ENCODE measurements at regions not wholly inside any gene's neighbourhood (a gene's known extent, or its start where the extent isn't known, plus 50 kb on each side); places are given as distances from the start of the nearest gene placed in this dataset.

- CTCF ChIA-PET = interaction anchor here (0.7 to 1.7 kb wide), 4 partner anchors 13 to 209 kb away, joined by 3 read pairs; no protein-coding TSS in a partner anchor
- no peak for TF ChIP-seq CTCF (IDR thresholded peaks at IDR 0.05; ENCODE audit: unreplicated experiment)
These were observed 66.4 kb upstream of the GDF10 start for GRCh38 chr10:47233631-47234030.

GRCh38 chr10:47235484-47235883, 64.5 kb upstream of the GDF10 start:
- H3K27me3 Mint-ChIP-seq (ENCODE audit: insufficient read depth, unreplicated experiment) = no peaks in the 10 kb centered on the region
- H3K4me3 Mint-ChIP-seq (ENCODE audit: unreplicated experiment) = no peak overlapping the region
- no peaks in the 10 kb centered on the region for H3K4me1 Mint-ChIP-seq (ENCODE audit: insufficient read depth, unreplicated experiment)
- no peak for TF ChIP-seq CTCF (IDR thresholded peaks at IDR 0.05; ENCODE audit: unreplicated experiment)
- intact Hi-C loops (cut with micrococcal nuclease) = no loop called here
- H3K9me3 Mint-ChIP-seq (ENCODE audit: unreplicated experiment) = no peaks in the 10 kb centered on the region
- DNase-seq (ENCODE audit: unreplicated experiment) = no peak
- ChIA-PET POLR2A (no interaction called here), CTCF (interaction anchor here (1.7 kb wide), 1 partner anchor 105 kb away, joined by 3 read pairs; no protein-coding TSS in a partner anchor)
- no peak overlapping the region for H3K27ac Mint-ChIP-seq (ENCODE audit: low read depth, unreplicated experiment)
- H3K36me3 Mint-ChIP-seq (ENCODE audit: insufficient read depth, unreplicated experiment) = no peaks in the 10 kb centered on the region
- BruUV-seq (replicated peaks) = no TSS peak

More at GRCh38 chr10:47233631-47234030, 66.4 kb upstream of the GDF10 start:
- Mint-ChIP-seq H3K4me1 (ENCODE audit: insufficient read depth, unreplicated experiment) (no peaks in the 10 kb centered on the region), H3K27ac (ENCODE audit: low read depth, unreplicated experiment) (no peak overlapping the region), H3K36me3 (ENCODE audit: insufficient read depth, unreplicated experiment) (no peaks in the 10 kb centered on the region), H3K27me3 (ENCODE audit: insufficient read depth, unreplicated experiment) (peaks cover 8% of the 10 kb centered on the region), H3K9me3 (ENCODE audit: unreplicated experiment) (no peaks in the 10 kb centered on the region), H3K4me3 (ENCODE audit: unreplicated experiment) (no peak overlapping the region)
- no TSS peak for BruUV-seq (replicated peaks)
- intact Hi-C loops (cut with micrococcal nuclease) = no loop called here
- DNase-seq (ENCODE audit: unreplicated experiment) = no peak
- POLR2A ChIA-PET = no interaction called here

GRCh38 chr10:47237316-47238260, 62.4 kb upstream of the GDF10 start:
- no peaks in the 10 kb centered on the region for H3K9me3 Mint-ChIP-seq (ENCODE audit: unreplicated experiment)
- no peaks in the 10 kb centered on the region for H3K27me3 Mint-ChIP-seq (ENCODE audit: insufficient read depth, unreplicated experiment)
- no TSS peak for BruUV-seq (replicated peaks)
- ChIA-PET CTCF (interaction anchor here (0.7 kb wide), 1 partner anchor 27 kb away, joined by 3 read pairs; no protein-coding TSS in a partner anchor), POLR2A (no interaction called here)
- no peaks in the 10 kb centered on the region for H3K36me3 Mint-ChIP-seq (ENCODE audit: insufficient read depth, unreplicated experiment)
- H3K4me1 Mint-ChIP-seq (ENCODE audit: insufficient read depth, unreplicated experiment) = no peaks in the 10 kb centered on the region
- no peak for TF ChIP-seq CTCF (IDR thresholded peaks at IDR 0.05; ENCODE audit: unreplicated experiment)
- no peak overlapping the region for H3K4me3 Mint-ChIP-seq (ENCODE audit: unreplicated experiment)
- intact Hi-C loops (cut with micrococcal nuclease) = no loop called here
- no peak for DNase-seq (ENCODE audit: unreplicated experiment)
- no peak overlapping the region for H3K27ac Mint-ChIP-seq (ENCODE audit: low read depth, unreplicated experiment)

- CTCF ChIA-PET = interaction anchor here (0.7 kb wide), 1 partner anchor 27 kb away, joined by 3 read pairs; no protein-coding TSS in a partner anchor
- intact Hi-C loops (cut with micrococcal nuclease) = no loop called here
- H3K9me3 Mint-ChIP-seq (ENCODE audit: unreplicated experiment) = no peaks in the 10 kb centered on the region
These were observed 61.5 kb upstream of the GDF10 start for GRCh38 chr10:47238331-47239095.

More at GRCh38 chr10:47238331-47239095, 61.5 kb upstream of the GDF10 start:
- DNase-seq (ENCODE audit: unreplicated experiment) = no peak
- POLR2A ChIA-PET = no interaction called here
- H3K4me3 Mint-ChIP-seq (ENCODE audit: unreplicated experiment) = no peak overlapping the region
- no peaks in the 10 kb centered on the region for H3K36me3 Mint-ChIP-seq (ENCODE audit: insufficient read depth, unreplicated experiment)
- no peak for TF ChIP-seq CTCF (IDR thresholded peaks at IDR 0.05; ENCODE audit: unreplicated experiment)
- no peaks in the 10 kb centered on the region for H3K27me3 Mint-ChIP-seq (ENCODE audit: insufficient read depth, unreplicated experiment)
- BruUV-seq (replicated peaks) = no TSS peak
- H3K27ac Mint-ChIP-seq (ENCODE audit: low read depth, unreplicated experiment) = no peak overlapping the region
- H3K4me1 Mint-ChIP-seq (ENCODE audit: insufficient read depth, unreplicated experiment) = no peaks in the 10 kb centered on the region
